HG03469 (cell line): ENCODE measurements at regions not wholly inside any gene's neighbourhood (a gene's known extent, or its start where the extent isn't known, plus 50 kb on each side); places are given as distances from the start of the nearest gene placed in this dataset.

Experiments
- ATAC-seq: cut with Tn5 transposase; IDR thresholded peaks from one replicate; pipeline ENCODE4 v1.9.1; 2021; ENCODE audit warnings: mild to moderate bottlenecking, moderate library complexity, moderate number of reproducible peaks; ENCODE audit not compliant: unreplicated experiment

DNA sequence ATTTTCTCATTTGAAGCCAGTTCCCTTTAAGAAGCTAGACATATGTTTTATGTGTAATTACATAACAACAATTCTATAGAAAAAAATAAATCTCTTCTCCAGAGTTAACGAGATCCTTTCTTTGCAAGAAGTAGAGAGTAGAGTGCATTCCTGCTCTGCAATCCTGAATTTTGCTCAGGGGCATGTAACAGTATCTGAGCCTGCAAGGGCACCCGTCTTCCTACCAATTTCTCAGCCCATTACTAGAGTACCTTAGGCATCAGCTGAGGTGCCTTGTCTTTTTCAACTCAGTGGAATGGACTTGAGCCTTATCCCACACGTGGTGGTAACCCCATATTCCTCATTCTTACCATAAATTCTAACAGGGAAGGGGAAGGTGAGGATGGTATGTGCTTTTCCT lies 205.9 kb downstream of the IKZF2 start:
- ATAC-seq, result no peak

DNA sequence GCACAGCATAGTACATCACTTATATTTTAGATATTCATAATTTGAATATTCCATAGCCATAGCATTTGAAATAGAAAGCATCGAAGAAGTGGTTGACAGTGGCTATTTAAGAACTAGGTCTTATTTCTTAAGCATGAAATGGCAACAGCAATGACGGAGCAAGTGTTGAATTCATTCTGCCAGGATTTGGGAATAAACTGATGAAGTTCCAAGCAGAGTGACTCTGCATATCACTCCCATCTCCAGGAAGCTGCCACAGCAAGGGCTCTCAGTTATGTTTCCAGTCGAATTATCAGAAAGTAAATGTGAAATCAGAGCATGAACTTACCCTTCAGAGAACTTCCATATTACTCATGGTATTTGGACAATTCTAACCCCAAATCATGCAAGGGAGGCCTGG lies 208.1 kb downstream of the IKZF2 start:
- ATAC-seq, result no peak

- no peak for ATAC-seq
Measured at GRCh38 chr2:212941361-212941760, 210.1 kb downstream of the IKZF2 start.

DNA sequence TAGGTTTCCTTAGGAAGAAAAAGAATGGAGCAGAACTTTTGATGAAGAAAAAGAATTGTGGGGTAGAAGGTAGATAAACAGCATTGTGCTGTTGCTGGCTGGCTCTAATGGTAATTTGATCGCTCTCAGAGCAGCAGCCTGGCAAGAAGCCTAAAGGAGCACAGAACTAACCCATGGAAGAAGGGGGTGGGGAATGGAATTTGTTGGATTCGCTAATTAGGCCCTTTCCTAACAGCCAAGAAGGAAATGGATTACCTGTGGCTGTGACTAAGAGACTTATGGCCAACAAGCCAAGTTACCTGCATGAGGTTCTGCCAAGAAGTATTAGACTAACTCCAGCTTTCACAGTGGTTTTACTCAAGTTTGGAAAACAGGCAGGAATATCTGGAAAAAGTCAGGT lies 210.6 kb downstream of the IKZF2 start:
- ATAC-seq, result no peak

- no peak for ATAC-seq
Measured at GRCh38 chr2:212939777-212940531, 211.5 kb downstream of the IKZF2 start.

DNA sequence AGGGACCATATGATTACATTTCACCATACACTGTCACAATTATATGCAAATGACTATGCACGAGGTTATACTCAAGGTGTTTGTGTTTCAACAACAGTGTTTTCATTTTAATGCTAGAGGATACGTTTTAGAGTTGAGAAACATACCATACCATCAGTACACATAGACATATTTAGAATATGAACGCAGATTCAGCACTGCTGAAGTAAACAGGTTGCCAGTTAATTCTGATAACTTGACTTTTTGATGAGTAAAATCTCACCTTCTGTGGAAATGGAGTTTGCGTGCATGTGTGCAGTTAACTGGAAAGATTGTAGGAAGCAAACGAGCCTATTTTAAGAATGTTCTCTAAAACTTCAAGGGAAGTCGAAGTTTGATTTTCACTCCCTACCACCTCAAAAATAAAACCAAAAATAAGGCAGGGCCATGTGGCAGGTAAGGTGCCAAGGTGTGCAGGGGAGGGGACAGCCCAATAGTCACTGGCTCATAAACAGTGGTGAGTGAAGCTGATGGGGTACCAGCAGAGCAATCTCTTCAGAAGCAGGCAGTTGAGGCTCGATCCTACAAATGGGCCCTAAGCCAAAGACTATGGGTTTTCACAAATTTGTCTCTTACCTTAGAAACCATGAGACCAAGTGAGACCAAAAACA lies 213.1 kb downstream of the IKZF2 start:
- no peak for ATAC-seq

DNA sequence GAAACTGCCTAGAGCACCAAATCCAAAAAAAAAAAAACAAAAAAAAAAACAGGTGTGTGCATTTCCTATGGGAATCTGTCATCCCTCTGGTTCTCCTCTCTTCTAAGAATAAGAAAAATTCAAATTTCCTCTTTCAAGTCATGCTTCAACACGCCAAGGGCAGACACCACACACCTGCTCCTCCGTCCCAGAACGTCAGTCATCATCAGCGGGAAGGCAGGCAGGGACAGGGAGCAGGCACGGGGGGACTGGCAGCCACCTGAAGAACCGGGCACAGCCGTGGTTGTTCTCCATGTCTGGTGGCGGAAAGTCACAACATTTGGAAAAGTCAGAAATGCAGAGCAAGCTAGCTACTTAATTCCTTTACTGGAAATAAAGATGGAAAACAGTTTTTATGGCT lies 214.8 kb downstream of the IKZF2 start:
- ATAC-seq, result no peak

GRCh38 chr2:212935752-212936151 lies 215.7 kb downstream of the IKZF2 start:
- ATAC-seq, result no peak

DNA sequence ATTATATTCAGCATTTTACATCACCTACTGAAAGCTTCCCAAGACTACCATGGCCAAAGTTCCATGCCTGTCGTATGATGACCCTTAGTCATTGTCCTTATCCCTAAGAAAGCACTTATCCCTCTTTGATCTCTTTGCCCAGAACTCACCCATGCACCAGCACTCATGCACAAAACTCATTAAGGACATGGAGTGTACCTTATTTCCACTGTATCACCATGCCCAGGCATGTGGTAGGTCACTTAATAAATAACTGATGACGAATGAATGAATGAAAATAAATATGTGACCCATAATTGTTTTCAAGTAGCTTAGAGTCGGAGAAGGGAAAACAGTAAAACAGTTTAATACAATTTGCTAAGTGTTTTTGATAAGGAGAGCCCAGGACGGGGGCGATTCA lies 220.1 kb downstream of the IKZF2 start:
- ATAC-seq, result no peak

DNA sequence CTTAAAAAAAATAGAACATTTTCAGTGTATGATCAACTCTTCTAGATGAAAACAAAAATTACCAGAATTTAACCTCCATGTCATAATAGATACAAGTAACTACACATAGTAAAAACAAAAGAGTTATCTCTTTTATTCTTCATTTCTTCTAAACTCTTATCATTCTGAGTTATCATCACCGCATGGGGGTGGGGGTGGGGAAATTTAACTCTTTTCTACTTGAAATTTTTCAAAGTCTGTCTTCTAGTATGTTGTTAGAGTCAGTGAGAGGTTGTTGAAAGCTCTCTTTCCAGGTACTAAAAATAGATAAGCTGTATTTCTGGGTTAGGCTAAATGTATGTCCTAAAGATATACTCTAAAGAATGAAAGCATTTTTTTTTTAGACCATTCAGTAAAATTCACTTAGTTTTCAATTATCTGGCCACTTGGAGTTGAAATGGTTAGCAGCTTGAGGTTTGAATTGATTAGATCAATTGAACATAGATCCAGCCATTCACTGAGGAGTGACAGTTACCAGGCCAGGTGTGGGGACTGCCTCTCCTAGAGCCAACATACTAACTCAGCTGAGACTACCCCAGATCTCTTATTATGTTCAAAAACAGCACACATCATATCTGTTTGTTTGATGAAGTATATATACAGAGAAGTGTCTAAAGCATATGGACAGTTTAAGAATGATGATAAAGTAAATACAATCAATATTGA lies 220.7 kb downstream of the IKZF2 start:
- ATAC-seq, result no peak

DNA sequence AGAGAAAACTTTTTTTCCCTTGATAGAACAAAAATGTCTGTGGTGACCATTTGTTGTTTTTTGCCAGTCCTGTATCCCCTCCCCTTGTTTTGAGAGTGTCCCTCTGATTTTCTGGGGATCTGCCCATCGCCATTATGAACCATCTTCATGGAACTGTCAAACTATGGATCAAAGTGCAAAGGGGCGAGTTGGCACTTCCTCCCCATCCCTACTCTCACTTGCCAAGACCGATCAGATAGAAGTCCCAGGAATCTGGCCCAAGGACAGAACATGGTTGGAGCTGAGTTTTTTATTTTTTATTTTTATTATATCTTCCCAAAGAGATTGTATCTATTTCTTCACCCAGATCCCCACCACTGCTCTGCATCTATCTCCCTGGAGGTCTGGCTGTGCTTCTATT lies 221.4 kb downstream of the IKZF2 start:
- no peak for ATAC-seq

- ATAC-seq, result peak; percentile 42
Measured at GRCh38 chr2:212929116-212929515, 222.3 kb downstream of the IKZF2 start.

GRCh38 chr2:212928681-212929080 lies 222.7 kb downstream of the IKZF2 start:
- no peak for ATAC-seq

DNA sequence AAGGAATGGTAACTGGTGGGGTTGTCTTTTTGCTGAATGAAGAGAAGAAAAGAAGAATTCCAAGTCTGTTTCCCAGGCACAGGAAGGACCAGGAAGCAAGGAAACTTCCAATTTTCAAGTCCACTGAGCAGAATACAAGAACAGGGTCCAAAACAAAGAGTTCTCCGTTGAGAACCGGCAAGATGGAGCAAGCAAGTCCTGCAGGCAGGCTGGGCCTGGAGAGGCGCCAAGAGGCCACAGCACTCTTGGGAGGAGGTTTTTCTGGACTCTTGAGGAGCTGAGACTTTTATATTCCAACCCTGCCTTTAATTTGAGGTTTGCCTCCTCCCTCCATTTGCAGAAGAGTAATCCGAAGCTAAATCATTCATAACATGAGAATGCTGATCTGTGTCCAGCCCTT lies 224.5 kb downstream of the IKZF2 start:
- no peak for ATAC-seq

GRCh38 chr2:212923393-212923792 lies 228.0 kb downstream of the IKZF2 start:
- ATAC-seq, result no peak

GRCh38 chr2:212922701-212923100 lies 228.7 kb downstream of the IKZF2 start:
- ATAC-seq, result no peak

DNA sequence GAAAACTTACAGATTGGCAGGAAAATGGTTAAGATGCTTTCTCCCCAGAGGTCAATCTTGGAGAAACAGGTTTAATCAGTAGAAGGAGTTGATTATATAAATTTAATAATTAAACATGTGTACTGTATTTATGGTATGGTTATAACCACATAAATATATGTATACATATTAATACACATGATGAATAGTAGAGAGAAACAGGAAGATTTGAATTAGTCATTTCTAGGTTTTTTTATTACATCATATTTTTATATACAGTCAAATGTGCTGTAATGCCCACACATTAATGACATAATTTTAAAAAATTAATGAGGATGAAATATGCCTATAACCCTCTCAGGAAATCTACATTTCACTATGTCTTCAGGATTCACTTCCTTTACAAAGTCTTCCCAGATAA lies 229.7 kb downstream of the IKZF2 start:
- no peak for ATAC-seq

DNA sequence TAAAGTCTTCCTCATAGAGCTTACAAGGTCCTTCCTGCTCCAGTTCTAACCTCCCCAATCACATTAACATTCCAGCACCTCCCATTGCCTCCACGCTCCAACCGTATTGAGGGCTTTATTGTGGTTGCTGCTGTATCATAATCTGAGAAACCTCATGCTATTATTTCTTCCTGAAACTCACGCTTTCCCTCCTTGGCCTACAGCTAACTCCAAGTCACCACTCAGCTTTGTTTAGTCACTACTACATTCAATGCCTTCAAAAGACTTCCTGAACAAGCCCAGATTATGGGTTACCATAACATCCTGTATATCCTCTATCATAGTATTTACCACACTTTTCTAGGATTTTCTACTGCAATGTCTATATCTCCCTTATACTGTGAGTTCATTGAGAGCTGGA lies 230.4 kb downstream of the IKZF2 start:
- no peak for ATAC-seq

DNA sequence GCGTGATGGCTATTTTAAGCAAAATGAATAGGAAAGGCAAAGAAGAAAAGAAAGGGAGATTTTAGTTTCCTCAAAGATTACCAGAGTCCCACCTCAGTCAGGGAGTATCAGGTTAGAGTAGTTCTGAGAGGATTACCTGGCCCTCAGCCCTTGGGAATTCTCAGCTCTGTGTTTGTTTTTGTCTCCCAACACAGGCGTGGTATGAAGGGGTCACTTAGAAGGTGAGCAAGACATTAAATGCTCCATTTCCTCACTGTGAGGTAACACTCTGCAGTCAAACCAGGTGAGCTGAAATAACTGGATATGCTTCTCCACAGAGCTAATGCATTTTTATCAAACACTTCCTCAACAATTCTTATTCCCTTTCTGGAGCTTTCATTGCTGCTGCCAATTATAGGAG lies 232.2 kb downstream of the IKZF2 start:
- ATAC-seq, result no peak

DNA sequence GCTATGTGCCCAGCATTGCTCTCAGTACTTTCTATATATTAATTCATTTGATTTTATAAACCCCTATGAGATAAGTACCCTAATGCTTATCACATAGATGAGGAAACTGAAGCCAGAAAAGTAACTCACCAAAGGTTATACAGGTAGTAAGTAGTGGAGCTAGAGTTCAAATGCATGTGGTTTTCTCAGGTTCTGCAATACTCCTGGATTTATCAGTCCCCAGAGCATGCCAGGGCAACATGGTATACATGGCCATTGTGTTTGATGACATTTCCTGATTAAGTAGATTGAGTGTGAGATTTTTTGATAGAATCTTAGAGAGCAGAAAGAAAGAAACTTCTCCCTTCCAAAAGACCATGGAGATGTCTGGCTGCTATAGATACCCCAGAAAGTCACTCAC lies 233.1 kb downstream of the IKZF2 start:
- ATAC-seq, result no peak

- ATAC-seq, result peak; percentile 54
Measured at GRCh38 chr2:212915121-212915782, 236.2 kb downstream of the IKZF2 start.

DNA sequence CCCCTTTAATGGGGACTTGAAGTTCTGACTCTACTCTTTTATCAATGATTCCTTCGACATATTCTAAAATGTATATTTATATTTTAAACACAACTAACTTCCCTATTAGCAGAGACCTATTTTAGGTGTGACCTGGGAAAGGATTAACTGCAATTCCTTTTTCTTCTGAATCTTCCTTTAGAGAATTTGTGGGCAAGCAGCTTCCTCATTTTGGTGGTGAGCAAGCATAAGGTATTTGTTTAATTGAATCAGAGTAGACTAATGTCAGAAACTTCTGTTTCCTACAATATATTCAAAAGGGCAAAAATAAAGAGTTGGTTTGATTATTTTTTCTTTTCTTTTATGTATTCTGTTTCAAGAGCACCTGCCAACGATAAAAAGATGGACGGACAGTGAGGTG lies 237.0 kb downstream of the IKZF2 start:
- no peak for ATAC-seq
